Middle frontal gyrus (tissue), 1 donor: ENCODE measurements at regions not wholly inside any gene's neighbourhood (a gene's known extent, or its start where the extent isn't known, plus 50 kb on each side); places are given as distances from the start of the nearest gene placed in this dataset.
"Not testable (repeated sequence)": the region's sequence is repeated elsewhere in the genome, so short reads cannot be mapped to it uniquely, and the experiment has no call there.

Source experiments
- DNase-seq: peaks from one replicate; pipeline ENCODE4 v3.0.0-alpha.2; 2015; ENCODE audit warnings: low spot score; ENCODE audit errors: extremely low spot score

GRCh38 chr3:191644291-191644690, 183.3 kb downstream of the PYDC2 start:
- DNase-seq: no peak

GRCh38 chr3:191646242-191646641, 185.3 kb downstream of the PYDC2 start:
- DNase-seq: no peak

- no peak for DNase-seq
Measured at GRCh38 chr3:191648787-191649186, 187.8 kb downstream of the PYDC2 start.

- no peak for DNase-seq
Measured at GRCh38 chr3:191649626-191650025, 188.7 kb downstream of the PYDC2 start.

GRCh38 chr3:191658781-191659419, 197.9 kb downstream of the PYDC2 start:
- not testable (repeated sequence) for DNase-seq

- not testable (repeated sequence) for DNase-seq
Measured at GRCh38 chr3:191662150-191662549, 201.2 kb downstream of the PYDC2 start.

- no peak for DNase-seq
Measured at GRCh38 chr3:191680989-191681597, 220.1 kb downstream of the PYDC2 start.

- DNase-seq: no peak
Measured at GRCh38 chr3:191682961-191683360, 222.0 kb downstream of the PYDC2 start.

- DNase-seq: no peak
Measured at GRCh38 chr3:191686626-191687025, 225.7 kb downstream of the PYDC2 start.

GRCh38 chr3:191688756-191689433, 227.9 kb downstream of the PYDC2 start:
- no peak for DNase-seq

GRCh38 chr3:191691184-191691583, 230.2 kb downstream of the PYDC2 start:
- not testable (repeated sequence) for DNase-seq

- DNase-seq: no peak
Measured at GRCh38 chr3:191695131-191695814, 234.3 kb downstream of the PYDC2 start.

GRCh38 chr3:191695815-191696153, 234.8 kb downstream of the PYDC2 start:
- no peak for DNase-seq

GRCh38 chr3:191696348-191696747, 235.4 kb downstream of the PYDC2 start:
- no peak for DNase-seq

GRCh38 chr3:191699546-191699945, 238.6 kb downstream of the PYDC2 start:
- no peak for DNase-seq

GRCh38 chr3:191702121-191702520, 241.2 kb downstream of the PYDC2 start:
- no peak for DNase-seq

GRCh38 chr3:191707817-191708216, 246.9 kb downstream of the PYDC2 start:
- no peak for DNase-seq

- DNase-seq: no peak
Measured at GRCh38 chr3:191715585-191715984, 254.6 kb downstream of the PYDC2 start.

GRCh38 chr3:191721390-191721861, 260.5 kb downstream of the PYDC2 start:
- no peak for DNase-seq

- DNase-seq: no peak
Measured at GRCh38 chr3:191721990-191722389, 261.0 kb downstream of the PYDC2 start.

- DNase-seq: no peak
Measured at GRCh38 chr3:191727338-191727737, 266.4 kb downstream of the PYDC2 start.

- DNase-seq: no peak
Measured at GRCh38 chr3:191728186-191728585, 267.2 kb downstream of the PYDC2 start.
